ENCODE measurements at regions not wholly inside any gene's neighbourhood (a gene's known extent, or its start where the extent isn't known, plus 50 kb on each side); places are given as distances from the start of the nearest gene placed in this dataset.

GRCh38 chr2:217462121-217462520 is 540.7 kb downstream of the TNS1 start:
- TF ChIP-seq EZH2 (IDR thresholded peaks at IDR 0.05) (no peak), POLR2AphosphoS5 (IDR thresholded peaks at IDR 0.05; ENCODE audit: borderline replicate concordance, low read depth, low read length) (no peak), FOXP2 (optimal IDR thresholded peaks at IDR 0.05; ENCODE audit: control extremely low read depth, extremely low read length, insufficient read depth) (no peak)

Measured in SK-N-MC (cell line).